IPS-NIHi11 (cell line): ENCODE measurements at regions not wholly inside any gene's neighbourhood (a gene's known extent, or its start where the extent isn't known, plus 50 kb on each side); places are given as distances from the start of the nearest gene placed in this dataset.
A peak's percentile ranks its signal among the peaks of the same experiment; 100 is the strongest.
"Not testable (repeated sequence)": the region's sequence is repeated elsewhere in the genome, so short reads cannot be mapped to it uniquely, and the experiment has no call there.

Experiments used
- DNase-seq: peaks from one replicate; pipeline ENCODE4 v3.0.0; 2012; ENCODE audit warnings: mixed read lengths, low spot score

- DNase-seq: no peak
These were observed 567.6 kb upstream of the RGMB start for GRCh38 chr5:98205691-98206461.

- DNase-seq: no peak
These were observed 566.9 kb upstream of the RGMB start for GRCh38 chr5:98206566-98206965.

- no peak for DNase-seq
These were observed 564.0 kb upstream of the RGMB start for GRCh38 chr5:98209418-98209817.

- DNase-seq: no peak
These were observed 559.0 kb upstream of the RGMB start for GRCh38 chr5:98214240-98215051.

GRCh38 chr5:98217138-98217537 is 556.3 kb upstream of the RGMB start:
- no peak for DNase-seq

GRCh38 chr5:98218838-98219237 is 554.6 kb upstream of the RGMB start:
- DNase-seq: no peak

GRCh38 chr5:98227489-98227888 is 546.0 kb upstream of the RGMB start:
- no peak for DNase-seq

GRCh38 chr5:98231089-98231488 is 542.4 kb upstream of the RGMB start:
- DNase-seq: no peak

GRCh38 chr5:98237794-98238193 is 535.7 kb upstream of the RGMB start:
- DNase-seq: not testable (repeated sequence)

GRCh38 chr5:98243972-98244371 is 529.5 kb upstream of the RGMB start:
- no peak for DNase-seq

- DNase-seq: no peak
These were observed 524.5 kb upstream of the RGMB start for GRCh38 chr5:98248949-98249348.

- DNase-seq: no peak
These were observed 514.5 kb upstream of the RGMB start for GRCh38 chr5:98258939-98259338.

GRCh38 chr5:98259595-98259994 is 513.9 kb upstream of the RGMB start:
- DNase-seq: no peak

GRCh38 chr5:98263084-98263483 is 510.4 kb upstream of the RGMB start:
- DNase-seq: no peak

- no peak for DNase-seq
These were observed 505.2 kb upstream of the RGMB start for GRCh38 chr5:98268162-98268860.

GRCh38 chr5:98275980-98276379 is 497.5 kb upstream of the RGMB start:
- no peak for DNase-seq

GRCh38 chr5:98282521-98282920 is 490.9 kb upstream of the RGMB start:
- no peak for DNase-seq

GRCh38 chr5:98292496-98292895 is 481.0 kb upstream of the RGMB start:
- no peak for DNase-seq

- no peak for DNase-seq
These were observed 477.0 kb upstream of the RGMB start for GRCh38 chr5:98296426-98296825.

- no peak for DNase-seq
These were observed 474.0 kb upstream of the RGMB start for GRCh38 chr5:98299435-98299834.

- peak; percentile 9 for DNase-seq
These were observed 471.9 kb upstream of the RGMB start for GRCh38 chr5:98301547-98301946.

- DNase-seq: no peak
These were observed 465.7 kb upstream of the RGMB start for GRCh38 chr5:98307811-98308210.

GRCh38 chr5:98308231-98308630 is 465.2 kb upstream of the RGMB start:
- DNase-seq: no peak
